Breast epithelium (tissue), 4 donors: ENCODE measurements at regions not wholly inside any gene's neighbourhood (a gene's known extent, or its start where the extent isn't known, plus 50 kb on each side); places are given as distances from the start of the nearest gene placed in this dataset.

Experiments used
- DNase-seq, 2 donors: peaks; one replicate each; pipeline ENCODE4 v3.0.0-alpha.2; 2019; ENCODE audit warnings: low spot score in 2 of 2
- H3K27ac ChIP-seq, 2 donors: fragments of 200-600 bp; sonication (generic) in 1 of 2; one replicate each; pipeline ENCODE4 v1.5.1; 2016 to 2019; ENCODE audit warnings: mild to moderate bottlenecking in 1 of 2
- H3K27me3 ChIP-seq, 2 donors: fragments of 200-600 bp; sonication (generic) in 1 of 2; one replicate each; pipeline versions ENCODE4 v1.5.1 to v1.6.0; 2017 to 2019; ENCODE audit warnings: control low read depth in 1 of 2, mild to moderate bottlenecking in 1 of 2
- H3K36me3 ChIP-seq: fragments of 200-600 bp; one replicate; pipeline ENCODE4 v1.5.1; 2019
- H3K4me1 ChIP-seq, 2 donors: fragments of 200-600 bp; sonication (generic); one replicate each; pipeline ENCODE4 v1.5.1; 2016 to 2019; ENCODE audit warnings: control low read depth in 1 of 2
- H3K4me3 ChIP-seq, 3 donors: fragments of 200-600 bp; sonication (generic); 1 replicate in 2 of 3; 2 replicates in 1 of 3; pipeline ENCODE4 v1.5.1; 2016 to 2019; ENCODE audit warnings: mild to moderate bottlenecking in 3 of 3, moderate library complexity in 2 of 3
- H3K9me3 ChIP-seq, 2 donors: fragments of 200-600 bp; sonication (generic) in 1 of 2; one replicate each; pipeline ENCODE4 v1.5.1; 2016 to 2019; ENCODE audit warnings: control low read depth in 1 of 2
- CTCF ChIP-seq, 3 donors: fragments of 450-650 bp; IDR thresholded peaks; one replicate each; pipeline ENCODE4 v1.5.1; 2016 to 2017; ENCODE audit warnings: antibody characterized with exemption in 3 of 3, mild to moderate bottlenecking in 3 of 3, moderate library complexity in 3 of 3
- POLR2A ChIP-seq: fragments of 450-650 bp; IDR thresholded peaks from one replicate; pipeline ENCODE4 v1.6.1; 2016; ENCODE audit warnings: antibody characterized with exemption, mild to moderate bottlenecking, moderate library complexity
- POLR2AphosphoS5 ChIP-seq, 3 donors: sonication (generic); formaldehyde crosslinking; IDR thresholded peaks; one replicate each; pipeline ENCODE4 v1.6.1; 2017; ENCODE audit warnings: antibody characterized with exemption in 3 of 3
- intact Hi-C: fragments of 100-400 bp; cut with DNase I; formaldehyde crosslinking; loops from one replicate; pipeline ENCODE4 v1.15.1; 2023; ENCODE audit warnings: low total_unique reads

DNA sequence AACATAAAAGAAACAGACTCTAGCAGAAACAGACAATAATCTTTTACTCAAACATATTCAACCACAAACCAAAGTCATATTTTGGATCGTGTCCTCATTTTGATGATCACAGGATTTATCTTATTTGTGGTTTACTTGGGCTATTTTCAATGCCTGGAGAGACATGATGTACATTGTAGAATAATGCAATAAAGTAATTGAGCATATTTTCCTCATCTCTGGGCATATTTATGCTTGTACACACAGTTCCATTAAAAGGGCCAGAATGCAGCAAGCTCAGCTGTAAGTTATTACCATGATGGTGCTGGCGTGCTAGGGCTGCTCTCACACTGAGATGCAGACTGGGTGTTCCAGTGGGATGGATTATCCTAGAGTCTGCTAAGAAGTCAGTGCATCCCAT is 456.7 kb downstream of the TLE4 start:
- no peak for DNase-seq
- no peak overlapping the region for H3K27ac ChIP-seq
- no peaks in the 10 kb centered on the region for H3K27me3 ChIP-seq
- no peak overlapping the region for H3K4me3 ChIP-seq
- H3K9me3 ChIP-seq = peaks cover 0 to 5% of the 10 kb centered on the region in 2 donors
- H3K4me1 ChIP-seq = no peaks in the 10 kb centered on the region
- intact Hi-C loops = no loop called here
- no peaks in the 10 kb centered on the region for H3K36me3 ChIP-seq
- no peak for TF ChIP-seq CTCF (IDR thresholded peaks at IDR 0.05)
- no peak for TF ChIP-seq POLR2AphosphoS5 (IDR thresholded peaks at IDR 0.05)
- no peak for TF ChIP-seq POLR2A

DNA sequence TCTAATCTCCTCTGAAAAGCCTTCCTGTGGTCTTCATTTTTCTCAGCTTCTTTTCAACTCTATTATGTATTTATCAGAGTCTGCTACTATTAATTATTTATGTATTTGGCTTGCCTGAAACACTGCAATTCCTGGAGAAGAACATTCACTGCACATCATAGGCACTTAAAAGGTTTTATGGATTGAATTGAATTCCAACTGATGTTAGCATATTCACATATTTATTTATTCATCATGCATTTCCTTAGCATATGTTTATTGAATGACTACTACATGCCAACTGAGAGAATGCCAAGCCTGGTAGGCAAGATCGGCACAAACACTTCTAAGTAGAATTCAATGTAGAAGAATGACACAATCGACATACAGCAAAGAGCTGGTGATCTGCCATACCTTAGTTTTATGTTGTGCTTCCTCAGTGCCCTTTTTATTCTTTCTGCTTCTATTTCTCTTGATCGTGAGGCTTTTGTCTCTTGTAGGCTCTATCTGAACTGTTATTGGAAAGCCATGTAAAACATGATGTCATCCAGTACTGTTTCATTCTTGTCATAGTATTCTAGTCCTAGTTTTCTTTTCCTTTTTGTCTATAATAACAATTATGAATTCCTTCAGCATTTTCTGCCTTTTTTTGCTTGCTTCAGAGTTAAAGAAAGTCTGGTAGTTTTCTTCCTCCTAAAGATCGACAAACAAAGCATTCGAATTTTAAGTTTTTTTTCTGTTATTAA is 454.2 kb downstream of the TLE4 start:
- Histone ChIP-seq H3K4me1 (no peaks in the 10 kb centered on the region), H3K27ac (no peak overlapping the region), H3K4me3 (no peak overlapping the region), H3K9me3 (no peaks in the 10 kb centered on the region), H3K27me3 (no peaks in the 10 kb centered on the region), H3K36me3 (no peaks in the 10 kb centered on the region)
- intact Hi-C loops = no loop called here
- DNase-seq = no peak
- no peak for TF ChIP-seq POLR2AphosphoS5 (IDR thresholded peaks at IDR 0.05)
- no peak for TF ChIP-seq POLR2A
- no peak for TF ChIP-seq CTCF (IDR thresholded peaks at IDR 0.05)

GRCh38 chr9:80025131-80025530 is 453.4 kb downstream of the TLE4 start:
- no peaks in the 10 kb centered on the region for H3K27me3 ChIP-seq
- no peak for DNase-seq
- H3K27ac ChIP-seq = no peak overlapping the region
- intact Hi-C loops = no loop called here
- no peak for TF ChIP-seq CTCF (IDR thresholded peaks at IDR 0.05)
- TF ChIP-seq POLR2A = no peak
- no peak for TF ChIP-seq POLR2AphosphoS5 (IDR thresholded peaks at IDR 0.05)
- no peak overlapping the region for H3K4me3 ChIP-seq
- H3K4me1 ChIP-seq = no peaks in the 10 kb centered on the region
- no peaks in the 10 kb centered on the region for H3K36me3 ChIP-seq
- no peaks in the 10 kb centered on the region for H3K9me3 ChIP-seq

GRCh38 chr9:80020530-80020929 is 448.8 kb downstream of the TLE4 start:
- H3K27ac ChIP-seq = no peak overlapping the region
- H3K4me1 ChIP-seq = no peaks in the 10 kb centered on the region
- no peak for DNase-seq
- H3K27me3 ChIP-seq = no peaks in the 10 kb centered on the region
- no peaks in the 10 kb centered on the region for H3K36me3 ChIP-seq
- no peak for TF ChIP-seq POLR2A
- no peak for TF ChIP-seq CTCF (IDR thresholded peaks at IDR 0.05)
- no peak for TF ChIP-seq POLR2AphosphoS5 (IDR thresholded peaks at IDR 0.05)
- H3K4me3 ChIP-seq = no peak overlapping the region
- no peaks in the 10 kb centered on the region for H3K9me3 ChIP-seq
- intact Hi-C loops = no loop called here

DNA sequence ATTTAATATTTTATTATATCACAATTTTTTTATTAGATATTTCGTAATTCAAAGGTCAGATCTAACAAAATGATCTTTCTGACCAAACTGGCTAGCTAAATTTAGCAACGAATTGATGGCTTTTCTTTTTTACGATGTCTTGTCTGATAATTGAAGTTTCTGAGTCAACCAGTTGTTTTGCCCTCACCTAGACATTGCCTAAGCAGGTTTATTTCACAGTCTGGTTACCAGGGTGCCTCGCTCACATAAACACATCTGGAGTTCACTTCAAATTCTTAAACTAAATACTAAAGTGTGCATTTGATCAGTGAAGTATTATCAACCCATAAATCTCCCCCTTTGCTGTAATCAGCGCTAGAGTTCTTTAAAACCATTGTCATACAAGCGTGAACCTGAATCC is 448.3 kb downstream of the TLE4 start:
- no peak for DNase-seq
- intact Hi-C loops = no loop called here
- H3K27ac ChIP-seq = no peak overlapping the region
- H3K27me3 ChIP-seq = no peaks in the 10 kb centered on the region
- no peaks in the 10 kb centered on the region for H3K9me3 ChIP-seq
- H3K4me1 ChIP-seq = no peaks in the 10 kb centered on the region
- no peak for TF ChIP-seq POLR2AphosphoS5 (IDR thresholded peaks at IDR 0.05)
- no peak for TF ChIP-seq CTCF (IDR thresholded peaks at IDR 0.05)
- H3K4me3 ChIP-seq = no peak overlapping the region
- no peaks in the 10 kb centered on the region for H3K36me3 ChIP-seq
